OCI-M2 (cell line): ENCODE measurements at regions not wholly inside any gene's neighbourhood (a gene's known extent, or its start where the extent isn't known, plus 50 kb on each side); places are given as distances from the start of the nearest gene placed in this dataset.
"Not testable (repeated sequence)": the region's sequence is repeated elsewhere in the genome, so short reads cannot be mapped to it uniquely, and the experiment has no call there.

Experiments
- DNase-seq: peaks from one replicate; lab custom pipeline; 2025; ENCODE audit not compliant: unreplicated experiment; lab: John Stamatoyannopoulos, UW

DNA sequence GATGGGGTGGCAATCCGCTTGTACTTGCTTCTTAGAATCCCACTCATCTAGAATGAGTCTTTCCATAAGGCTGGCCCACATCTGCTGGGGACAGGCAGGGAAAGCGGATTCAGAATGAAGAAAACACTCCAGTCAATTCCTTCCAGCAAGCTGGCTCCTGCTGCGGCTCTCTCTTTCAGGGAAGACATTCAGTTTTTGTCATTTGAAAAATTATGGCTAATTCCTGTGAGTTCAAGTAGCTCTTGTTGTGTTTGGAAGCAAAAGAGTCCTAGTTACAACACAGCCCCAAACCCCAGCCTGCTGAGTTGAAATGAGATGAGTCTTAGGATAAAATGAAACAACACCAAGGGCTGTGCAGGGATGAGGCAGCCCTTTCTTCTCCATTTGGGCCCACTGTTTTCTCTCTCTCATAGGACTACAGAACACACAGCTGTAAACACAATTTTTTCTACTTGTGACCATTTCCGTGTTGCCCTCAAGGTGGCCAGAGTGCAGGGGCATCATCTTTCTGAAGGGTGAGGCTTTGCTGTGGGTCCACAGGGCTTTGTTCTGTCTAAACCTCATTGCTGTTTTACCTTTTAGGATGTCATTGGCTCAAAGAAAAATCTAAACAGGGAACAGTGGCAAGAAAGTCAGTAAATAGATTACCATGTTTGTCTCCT, 90.8 kb upstream of the EEPD1 start:
- DNase-seq = no peak

DNA sequence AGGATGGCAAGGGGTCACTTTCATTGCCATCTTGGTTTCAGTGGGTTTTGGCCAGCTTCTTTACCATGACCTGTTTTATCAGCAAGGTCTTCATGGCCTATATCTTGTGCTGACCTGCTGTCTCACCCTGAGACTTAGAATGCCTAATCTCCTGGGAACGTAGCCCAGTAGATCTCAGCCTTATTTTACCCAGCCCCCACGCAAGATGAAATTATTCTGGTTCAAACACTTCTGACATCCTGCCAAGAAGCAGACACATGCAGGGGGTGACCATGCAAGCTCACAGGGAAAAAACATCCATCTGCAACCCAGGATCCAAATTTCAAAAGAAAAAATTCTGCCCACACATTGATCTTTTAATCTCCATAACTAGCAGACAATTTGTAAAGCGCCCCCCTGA, 88.4 kb upstream of the EEPD1 start:
- no peak for DNase-seq

DNA sequence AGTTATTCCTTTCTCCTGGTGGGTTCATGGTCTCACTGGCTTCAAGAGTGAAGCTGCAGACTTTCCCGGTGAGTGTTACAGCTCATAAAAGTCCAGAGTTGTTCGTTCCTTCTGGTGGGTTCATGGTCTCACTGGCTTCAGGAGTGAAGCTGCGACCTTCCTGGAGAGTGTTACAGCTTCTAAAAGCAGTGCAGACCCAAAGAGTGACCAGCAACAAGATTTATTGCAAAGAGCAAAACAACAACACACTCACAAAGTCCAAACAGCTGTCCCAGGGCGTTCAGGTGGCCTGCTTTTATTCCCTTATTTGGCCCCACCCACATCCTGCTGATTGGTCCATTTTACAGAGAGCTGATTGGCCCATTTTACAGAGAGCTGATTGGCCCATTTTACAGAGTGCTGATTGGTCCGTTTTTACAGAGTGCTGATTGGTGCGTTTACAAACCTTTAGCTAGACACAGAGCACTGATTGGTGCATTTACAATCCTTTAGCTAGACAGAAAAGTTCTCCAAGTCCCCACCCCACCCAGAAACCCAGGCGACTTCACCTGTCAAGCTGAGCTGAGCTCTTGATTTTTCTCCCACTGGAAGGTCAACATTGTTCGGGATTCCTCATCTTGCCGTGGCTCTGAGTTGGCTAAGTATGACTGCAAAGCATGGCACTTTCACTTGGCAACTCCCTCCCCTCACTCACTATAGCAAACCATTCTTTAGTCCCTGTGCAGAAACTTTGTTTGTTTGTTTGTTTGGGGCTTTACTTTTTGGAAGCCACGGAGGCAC, 87.3 kb upstream of the EEPD1 start:
- not testable (repeated sequence) for DNase-seq

DNA sequence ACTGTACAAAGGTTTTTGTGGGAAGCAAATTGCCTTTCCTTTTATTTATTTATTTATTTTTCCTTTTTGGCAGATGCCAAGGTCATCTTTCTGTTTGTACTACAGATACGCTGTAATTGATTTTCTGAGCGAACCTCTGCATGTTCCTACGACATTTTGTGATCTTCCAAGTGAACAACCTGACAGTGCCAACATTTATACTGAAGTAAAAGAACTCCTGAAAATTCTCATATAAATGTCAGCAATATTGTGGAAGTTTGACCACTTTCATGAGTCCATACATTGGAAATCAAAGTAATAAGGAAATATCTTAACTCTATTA, 86.8 kb upstream of the EEPD1 start:
- DNase-seq = no peak

DNA sequence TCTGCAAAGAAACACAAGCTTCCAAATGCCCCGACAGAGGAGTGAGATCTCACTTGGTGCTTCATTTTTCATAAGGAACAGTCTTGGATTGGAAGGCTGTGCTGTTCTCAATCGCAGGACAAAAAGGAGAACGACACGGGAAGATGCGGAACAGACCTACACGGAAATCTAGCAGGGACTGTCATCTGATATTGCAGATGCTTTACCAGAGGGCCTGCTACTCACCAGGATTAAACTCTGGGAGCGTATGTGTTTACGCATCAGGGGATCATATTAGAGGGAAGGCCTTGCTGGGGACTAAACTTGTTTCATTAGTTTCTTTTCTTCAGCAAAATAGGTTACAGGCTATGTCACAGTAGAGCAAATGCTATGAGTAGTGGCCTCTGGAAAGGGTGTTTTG, 82.8 kb upstream of the EEPD1 start:
- DNase-seq = no peak

DNA sequence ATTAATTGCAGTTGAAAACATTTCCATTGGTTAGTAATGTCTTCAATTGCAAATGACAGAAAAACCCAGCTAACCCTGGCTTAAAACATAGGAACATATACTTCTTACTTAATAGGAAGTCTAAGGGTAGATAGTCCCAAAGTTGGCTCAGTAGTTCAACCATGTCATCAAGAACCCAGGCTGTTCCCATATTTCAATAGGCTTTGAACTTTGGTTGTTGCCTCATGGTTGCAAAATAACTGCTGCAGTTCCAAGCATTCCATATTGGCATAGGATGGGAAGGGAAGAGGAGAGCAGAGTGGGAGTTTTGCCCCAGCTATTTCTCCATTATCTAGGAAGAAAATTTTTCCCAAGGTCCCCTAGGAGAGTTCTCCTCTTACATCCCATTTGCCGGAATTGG, 81.4 kb upstream of the EEPD1 start:
- DNase-seq = no peak

DNA sequence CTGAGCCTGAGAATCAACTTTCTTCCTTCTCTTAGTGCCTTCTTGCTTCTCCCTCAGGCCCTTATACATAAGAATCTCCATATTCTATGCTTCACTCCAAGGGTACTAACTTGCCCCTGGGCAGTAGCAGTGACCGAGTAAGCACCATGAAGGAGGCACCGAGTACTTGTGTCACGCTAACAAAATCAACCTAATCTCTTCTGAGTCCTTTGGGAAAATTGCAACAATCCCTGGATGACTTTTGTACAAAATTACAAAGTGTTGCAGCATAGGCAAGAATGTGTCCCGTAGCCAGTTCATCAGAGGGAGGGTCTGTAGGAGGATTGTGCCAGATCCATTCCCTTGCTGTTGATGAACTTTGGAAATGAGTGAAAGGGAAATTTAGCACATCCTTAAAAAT, 80.4 kb upstream of the EEPD1 start:
- DNase-seq = no peak

DNA sequence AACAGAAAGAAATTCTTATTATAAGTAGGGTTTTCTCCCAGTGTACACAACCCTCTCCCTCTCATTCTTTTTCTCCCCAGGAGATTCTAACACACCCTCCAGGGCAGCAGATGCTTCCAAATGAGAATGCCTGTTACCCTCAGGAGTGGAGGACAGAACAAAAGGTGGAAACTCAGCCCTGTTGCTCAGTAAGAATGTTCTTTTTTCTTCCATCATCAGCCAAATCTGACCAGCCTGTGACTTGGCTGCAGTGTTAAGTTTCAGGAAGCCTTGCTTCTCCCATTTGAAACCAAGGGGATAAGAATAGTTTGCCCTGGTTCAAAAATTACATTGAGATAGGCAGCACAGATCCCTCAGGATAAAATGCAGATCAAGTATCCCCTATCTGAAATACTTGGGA, 77.5 kb upstream of the EEPD1 start:
- DNase-seq = no peak

DNA sequence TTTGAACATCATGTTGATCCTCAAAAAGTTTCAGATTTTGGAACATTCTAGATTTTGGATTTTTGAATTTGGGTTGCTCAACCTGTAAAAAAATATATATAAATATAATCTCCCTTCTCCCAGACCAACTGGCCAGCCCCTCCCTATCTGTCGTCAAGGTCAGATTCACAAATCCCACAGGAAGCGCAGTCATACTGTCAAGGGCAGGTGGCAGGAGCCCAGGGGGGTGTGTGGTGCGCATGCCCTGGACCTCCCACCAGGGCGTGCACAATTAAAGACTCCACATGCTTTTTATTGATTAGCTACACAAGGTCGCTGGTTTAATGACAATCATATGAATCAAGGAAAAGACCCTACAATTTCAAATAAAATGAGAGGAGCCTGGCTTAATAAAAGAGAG, 77.0 kb upstream of the EEPD1 start:
- no peak for DNase-seq

DNA sequence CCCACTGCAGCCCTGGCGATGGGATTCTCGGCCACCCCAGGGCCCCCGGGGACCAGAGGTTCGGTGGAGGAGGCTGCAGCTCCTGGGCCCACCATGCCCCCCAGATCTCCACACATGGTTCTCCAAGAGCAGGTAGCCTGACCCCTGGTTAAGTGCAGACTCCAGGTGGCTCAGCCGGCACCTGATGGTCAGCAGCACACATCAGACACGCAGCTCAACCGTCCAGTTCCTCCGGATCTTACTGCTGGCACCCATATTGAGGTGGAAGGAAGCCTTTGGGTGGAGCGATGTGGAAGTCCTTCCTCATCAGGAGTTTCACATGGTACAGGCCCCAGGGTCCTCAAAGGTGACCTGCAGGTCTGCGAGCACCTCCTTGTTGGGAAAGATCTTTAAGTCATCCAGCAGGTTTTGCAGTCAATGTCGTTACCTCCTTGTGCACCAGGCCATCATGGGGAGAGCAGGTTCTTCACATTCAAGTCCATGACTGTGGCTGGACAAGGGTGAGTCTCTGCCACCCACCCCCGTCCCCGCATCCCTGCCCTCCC, 74.2 kb upstream of the EEPD1 start:
- no peak for DNase-seq

DNA sequence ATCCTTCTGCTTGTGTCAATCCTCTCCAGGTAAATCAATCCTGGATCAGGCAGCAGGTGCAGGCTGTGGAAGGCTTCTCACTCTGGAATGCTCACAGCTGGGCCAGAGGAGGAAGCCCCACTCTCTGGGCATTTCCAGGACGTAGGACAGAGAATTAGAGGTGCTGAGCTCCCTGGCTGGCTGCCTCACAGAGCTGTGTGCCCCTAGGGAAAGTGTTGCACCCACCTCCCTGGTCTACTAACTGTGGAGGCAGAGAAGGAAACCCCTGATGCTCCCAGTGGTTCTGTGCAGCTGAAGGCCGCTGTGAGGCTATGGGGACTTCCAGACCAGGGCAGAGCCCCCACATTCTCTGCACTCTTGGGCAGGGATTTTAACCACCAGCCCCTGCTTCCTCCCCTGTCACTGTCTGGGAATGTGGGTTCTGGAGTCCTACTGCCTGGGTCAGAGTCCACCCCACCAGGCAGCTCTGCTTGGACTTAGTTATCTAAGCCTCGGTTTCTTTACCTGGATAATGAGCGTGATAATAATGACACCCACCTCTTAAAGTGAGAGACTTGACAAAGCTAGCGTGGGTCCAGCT, 73.5 kb upstream of the EEPD1 start:
- DNase-seq = no peak

DNA sequence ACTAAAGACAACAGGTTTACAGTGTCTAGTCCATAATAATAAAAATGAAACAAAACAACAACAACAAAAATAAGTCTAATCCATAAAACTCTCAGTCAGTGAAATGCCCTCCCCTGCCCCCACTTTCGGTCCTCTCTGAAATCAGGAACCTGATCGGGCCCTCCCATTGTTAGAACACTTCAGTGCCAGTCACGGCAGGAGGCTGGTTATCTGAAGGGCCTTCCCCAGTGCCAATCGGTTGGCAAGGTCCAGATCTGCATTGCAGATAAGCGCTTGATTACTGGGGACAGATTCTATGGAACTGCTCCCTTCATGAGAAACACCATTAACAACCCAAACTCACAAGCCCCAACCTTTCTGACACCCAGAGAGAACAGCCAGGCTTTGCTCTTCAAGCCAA, 72.2 kb upstream of the EEPD1 start:
- no peak for DNase-seq

DNA sequence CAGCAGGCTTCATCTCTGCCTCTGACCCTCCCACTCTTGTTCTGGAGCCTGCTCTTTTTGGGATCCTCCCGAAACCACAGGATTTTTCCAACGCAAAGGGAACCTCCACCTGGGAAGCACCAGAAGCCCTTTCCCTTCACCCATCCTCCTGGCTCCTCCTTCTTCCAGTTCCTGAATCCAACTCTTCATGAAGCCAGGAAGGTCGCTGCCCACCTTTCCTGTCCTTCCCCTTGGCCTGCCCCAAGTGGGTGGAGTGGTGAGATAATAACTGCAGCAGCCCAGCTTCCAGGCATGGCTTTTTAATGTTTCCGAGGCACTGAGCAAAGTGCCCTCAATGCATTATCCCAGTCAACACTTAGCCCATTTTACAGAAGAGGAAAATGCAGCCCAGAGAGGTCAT, 70.8 kb upstream of the EEPD1 start:
- no peak for DNase-seq

DNA sequence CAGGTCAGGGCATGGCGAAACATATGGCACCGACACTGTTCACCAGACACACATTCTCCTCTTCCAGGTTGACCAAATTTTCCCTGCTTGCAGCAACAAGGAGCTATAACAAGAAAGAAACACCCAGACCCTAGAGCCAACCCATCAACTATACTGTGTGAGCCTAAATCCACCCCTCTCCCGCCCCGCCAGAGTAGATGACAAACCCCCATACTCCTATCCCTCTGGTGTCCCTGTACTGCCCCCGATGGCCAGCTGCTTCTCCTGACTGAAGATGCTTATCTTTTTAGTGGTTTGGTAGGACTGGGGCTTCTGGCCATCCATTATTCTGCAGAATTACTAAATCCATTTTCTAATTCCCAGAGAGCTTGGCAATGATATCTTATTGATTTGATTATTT, 70.1 kb upstream of the EEPD1 start:
- no peak for DNase-seq

DNA sequence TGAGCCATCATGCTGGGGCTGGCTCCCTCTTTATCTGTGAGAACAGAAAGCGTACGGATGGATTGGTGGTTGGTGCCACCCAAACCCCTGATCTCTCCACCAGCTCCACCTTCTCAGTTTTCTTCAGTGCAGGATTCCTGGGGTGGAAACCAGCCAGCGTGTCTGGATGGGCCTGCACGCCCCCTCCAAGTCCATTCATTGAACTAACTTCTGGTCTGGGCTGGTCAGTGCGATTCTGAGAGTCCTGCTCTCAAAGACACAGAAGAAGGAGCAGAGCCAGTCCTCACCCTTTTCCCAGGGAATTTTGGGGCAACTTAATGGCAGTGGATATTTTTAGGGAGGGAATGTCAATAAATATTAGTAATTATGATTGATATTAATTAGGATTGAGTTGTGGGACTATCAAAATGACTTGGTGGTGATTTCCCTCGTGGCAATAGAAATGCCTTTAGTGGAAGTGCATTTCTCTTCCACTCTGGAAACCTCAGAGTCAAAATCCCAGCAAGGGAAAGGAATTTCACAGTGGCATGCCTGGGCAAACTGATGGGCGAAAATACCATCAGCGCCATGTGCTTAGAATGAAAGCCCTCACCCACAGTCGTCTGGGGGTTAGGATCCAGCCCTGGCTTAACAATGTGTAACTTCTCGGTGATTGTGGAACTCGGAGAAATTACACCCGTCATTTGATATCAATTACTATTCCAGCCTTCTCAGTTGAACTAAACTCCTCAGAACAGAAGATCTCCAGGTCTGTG, 69.3 kb upstream of the EEPD1 start:
- DNase-seq = no peak

DNA sequence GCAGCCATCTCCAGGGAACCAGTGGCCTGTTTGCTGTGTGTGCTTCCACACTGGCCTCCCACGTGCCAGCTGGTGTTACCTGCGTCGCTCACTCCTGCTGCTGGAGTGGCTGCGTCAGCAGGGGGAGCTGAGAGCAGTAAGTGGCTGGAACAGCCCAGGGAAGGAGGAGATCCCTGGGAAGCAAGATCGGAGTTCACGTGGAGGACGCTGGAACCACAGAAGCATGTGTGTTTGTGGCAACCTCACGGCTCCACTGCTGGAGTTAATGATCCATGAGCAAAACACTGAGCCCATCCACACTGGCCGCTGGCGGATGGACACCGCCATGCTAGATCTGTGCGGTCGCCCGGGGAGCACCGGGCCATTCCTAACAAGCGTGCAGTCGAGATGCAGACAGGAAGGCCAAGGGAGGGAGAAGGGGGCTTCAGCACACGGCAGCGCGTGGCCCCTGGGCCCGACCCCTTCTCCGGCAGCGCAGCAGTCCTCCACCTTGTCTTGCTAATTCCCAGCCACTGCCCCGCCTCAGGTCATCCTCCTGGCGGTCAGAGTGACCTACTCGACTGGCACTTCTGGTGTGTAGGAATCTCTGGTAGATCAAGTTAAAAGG, 68.5 kb upstream of the EEPD1 start:
- DNase-seq = no peak

DNA sequence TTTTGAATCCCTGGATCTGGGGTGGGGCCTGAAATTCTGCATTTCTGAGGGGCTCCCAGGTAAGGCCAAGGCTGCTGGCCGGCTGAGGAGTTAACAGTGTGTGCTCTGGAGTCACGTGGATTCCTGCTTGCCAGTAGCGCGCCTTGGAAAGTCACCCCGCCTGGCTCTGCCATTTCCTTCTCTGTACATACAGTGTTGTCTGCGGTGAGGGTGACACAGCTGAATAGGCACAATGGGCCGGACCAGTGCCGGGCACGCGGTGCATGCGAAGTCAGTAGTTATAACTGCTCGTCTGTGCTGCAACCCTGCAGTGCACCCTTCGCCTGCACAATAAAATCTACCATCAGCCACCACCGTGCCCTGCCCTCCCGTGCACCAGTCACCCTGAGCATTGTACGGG, 68.0 kb upstream of the EEPD1 start:
- DNase-seq = no peak

DNA sequence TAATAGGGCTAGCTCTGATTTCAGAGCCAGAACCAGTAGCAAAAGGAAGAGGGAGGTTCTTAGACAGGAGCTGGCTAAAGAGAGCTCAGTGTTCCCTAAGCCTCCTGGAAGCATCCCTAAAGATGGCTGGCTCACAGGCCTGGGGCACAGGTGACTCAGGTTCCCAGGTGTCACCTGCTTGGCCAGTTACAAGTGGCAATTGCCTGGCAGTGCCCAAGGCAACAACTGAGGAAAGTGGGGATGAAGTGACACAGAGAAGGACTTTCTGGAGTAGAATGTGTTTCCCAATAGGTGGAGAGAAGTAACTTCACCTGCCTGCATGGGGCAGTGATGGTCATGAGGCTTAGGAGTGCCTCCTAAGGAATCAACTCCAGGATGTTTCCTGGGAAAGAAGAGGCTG, 66.5 kb upstream of the EEPD1 start:
- DNase-seq = no peak

DNA sequence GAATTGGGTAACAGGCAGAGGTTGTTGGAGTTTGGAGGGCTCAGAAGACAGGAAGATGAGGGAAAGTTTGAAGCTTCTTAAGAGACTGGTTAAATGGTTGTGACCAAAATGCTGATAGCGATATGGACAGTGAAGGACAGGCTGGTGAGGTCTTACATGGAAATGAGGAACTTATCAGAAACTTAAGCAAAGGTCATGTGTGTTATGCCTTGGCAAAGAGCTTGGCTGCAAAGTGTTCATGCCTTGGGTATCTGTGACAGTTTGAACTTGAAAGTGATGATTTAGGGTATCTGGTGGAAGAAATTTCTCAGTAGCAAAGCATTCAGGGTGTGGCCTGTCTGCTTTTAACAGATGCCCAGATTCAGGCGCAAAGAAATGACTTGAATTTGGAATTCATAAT, 64.5 kb upstream of the EEPD1 start:
- no peak for DNase-seq

DNA sequence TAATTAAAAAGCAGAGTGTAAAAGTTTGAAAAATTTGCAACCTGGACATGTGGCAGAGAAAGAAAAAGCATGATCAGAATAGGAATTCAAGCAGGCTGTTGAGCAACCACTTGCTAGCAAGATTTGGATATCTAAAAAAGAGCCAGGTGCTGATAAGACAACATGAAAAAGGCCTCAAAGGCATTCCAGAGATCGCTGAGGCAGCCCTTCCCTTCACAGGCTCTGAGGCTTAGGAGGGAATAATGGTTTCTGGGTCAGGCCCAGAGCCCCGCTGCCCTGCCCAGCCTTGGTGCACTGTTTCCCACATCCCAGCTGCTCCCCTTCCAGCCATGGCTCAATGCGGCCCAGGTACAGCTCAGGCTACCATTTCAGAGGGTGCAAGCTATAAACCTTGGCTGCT, 64.1 kb upstream of the EEPD1 start:
- no peak for DNase-seq
